22Rv1 (cell line): ENCODE measurements at regions not wholly inside any gene's neighbourhood (a gene's known extent, or its start where the extent isn't known, plus 50 kb on each side); places are given as distances from the start of the nearest gene placed in this dataset.
"Not testable (repeated sequence)": the region's sequence is repeated elsewhere in the genome, so short reads cannot be mapped to it uniquely, and the experiment has no call there.

Experiments used
- H3K27ac ChIP-seq: fragments of 450-650 bp; 2 replicates; pipeline ENCODE4 v1.5.1; 2017
- ZFX ChIP-seq: fragments of 450-650 bp; IDR thresholded peaks from 2 replicates; pipeline ENCODE4 v1.6.1; 2017; ENCODE audit warnings: antibody characterized with exemption, borderline replicate concordance
- TF ChIP-seq, protein P1 (sequence below): fragments of 450-650 bp; IDR thresholded peaks from 2 replicates; pipeline ENCODE4 v1.5.1; 2017; ENCODE audit warnings: mild to moderate bottlenecking

DNA sequence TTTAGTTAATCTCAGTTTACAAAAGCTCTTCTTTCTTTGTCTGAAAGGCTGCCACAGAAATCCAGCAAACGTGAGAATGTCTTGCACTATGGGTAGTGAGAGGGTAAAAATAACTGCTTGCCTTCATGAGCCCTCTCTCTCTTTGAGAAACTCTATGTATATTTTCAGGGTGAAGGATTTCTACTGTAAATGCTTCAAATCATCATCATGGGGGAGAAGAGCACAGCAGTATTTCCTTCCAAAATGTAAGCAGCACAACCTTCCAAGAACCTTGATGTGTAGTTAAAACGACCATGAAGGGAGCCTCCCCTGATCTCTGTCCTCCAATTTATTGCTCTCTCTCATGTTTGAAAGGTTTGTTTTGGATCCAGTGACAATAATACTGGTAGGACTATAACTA is 141.3 kb upstream of the CENPW start:
- no peak overlapping the region for H3K27ac ChIP-seq
- TF ChIP-seq ZFX: no peak
- TF ChIP-seq, protein P1, sequence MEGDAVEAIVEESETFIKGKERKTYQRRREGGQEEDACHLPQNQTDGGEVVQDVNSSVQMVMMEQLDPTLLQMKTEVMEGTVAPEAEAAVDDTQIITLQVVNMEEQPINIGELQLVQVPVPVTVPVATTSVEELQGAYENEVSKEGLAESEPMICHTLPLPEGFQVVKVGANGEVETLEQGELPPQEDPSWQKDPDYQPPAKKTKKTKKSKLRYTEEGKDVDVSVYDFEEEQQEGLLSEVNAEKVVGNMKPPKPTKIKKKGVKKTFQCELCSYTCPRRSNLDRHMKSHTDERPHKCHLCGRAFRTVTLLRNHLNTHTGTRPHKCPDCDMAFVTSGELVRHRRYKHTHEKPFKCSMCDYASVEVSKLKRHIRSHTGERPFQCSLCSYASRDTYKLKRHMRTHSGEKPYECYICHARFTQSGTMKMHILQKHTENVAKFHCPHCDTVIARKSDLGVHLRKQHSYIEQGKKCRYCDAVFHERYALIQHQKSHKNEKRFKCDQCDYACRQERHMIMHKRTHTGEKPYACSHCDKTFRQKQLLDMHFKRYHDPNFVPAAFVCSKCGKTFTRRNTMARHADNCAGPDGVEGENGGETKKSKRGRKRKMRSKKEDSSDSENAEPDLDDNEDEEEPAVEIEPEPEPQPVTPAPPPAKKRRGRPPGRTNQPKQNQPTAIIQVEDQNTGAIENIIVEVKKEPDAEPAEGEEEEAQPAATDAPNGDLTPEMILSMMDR: no peak

DNA sequence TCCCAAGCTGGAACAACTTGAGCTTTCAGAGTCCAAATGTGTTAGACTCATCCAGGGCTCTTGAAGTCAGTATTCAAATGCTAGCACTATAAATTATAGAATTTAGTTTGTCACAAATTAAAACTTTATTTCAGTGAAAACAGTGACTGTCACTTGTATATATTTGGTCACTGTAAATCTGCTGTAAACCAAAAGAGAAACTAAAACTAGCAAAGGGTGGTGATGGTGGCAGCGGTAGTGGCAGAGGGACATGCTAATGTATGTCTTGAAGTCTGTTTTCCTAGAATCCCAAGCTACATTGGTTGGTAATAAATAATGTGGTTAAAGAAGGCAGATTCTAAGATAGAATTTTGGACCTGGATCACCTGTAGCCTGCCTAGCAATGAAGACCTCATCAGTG is 140.4 kb upstream of the CENPW start:
- H3K27ac ChIP-seq: no peak overlapping the region
- TF ChIP-seq ZFX: no peak

DNA sequence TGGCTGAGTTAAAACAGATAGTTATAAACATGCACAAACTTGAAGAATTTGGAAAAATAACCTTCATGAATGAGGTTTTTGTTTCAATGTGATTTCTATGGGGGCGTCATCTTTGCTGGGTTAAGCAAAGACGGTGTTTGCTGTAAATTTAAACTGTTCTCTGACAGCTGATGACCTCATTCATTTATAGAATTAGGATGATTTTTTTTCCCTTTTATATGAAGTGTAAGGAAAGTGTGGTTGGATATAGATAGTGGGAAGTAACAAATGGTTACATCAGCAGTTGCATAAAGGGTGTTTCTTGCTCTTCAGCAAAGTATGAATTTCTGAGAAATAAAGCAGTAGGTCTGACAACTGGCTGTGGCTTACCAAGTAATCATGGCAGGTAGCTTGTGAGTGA is 137.2 kb upstream of the CENPW start:
- no peak overlapping the region for H3K27ac ChIP-seq
- TF ChIP-seq ZFX: no peak
- TF ChIP-seq, protein P1: no peak

DNA sequence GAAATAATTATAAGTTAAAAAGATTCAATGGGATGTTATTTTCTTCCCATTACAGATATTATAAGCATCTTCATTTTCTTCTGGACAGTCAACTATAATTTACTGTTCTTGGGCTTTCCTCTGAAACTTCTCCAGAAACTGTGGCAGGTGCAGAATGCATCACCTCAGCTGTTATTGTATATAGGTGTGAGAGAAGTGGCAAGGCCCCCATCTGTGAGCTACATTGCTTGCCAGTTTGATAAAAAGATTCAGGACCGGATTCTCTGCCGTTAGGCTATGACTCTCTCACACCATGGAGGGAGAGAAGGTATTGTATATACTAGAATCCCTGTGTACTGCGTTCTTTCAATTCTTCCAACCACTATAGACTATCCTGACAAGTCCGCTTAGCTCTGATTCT is 135.8 kb upstream of the CENPW start:
- no peak for TF ChIP-seq ZFX
- TF ChIP-seq, protein P1: no peak
- H3K27ac ChIP-seq: no peak overlapping the region

DNA sequence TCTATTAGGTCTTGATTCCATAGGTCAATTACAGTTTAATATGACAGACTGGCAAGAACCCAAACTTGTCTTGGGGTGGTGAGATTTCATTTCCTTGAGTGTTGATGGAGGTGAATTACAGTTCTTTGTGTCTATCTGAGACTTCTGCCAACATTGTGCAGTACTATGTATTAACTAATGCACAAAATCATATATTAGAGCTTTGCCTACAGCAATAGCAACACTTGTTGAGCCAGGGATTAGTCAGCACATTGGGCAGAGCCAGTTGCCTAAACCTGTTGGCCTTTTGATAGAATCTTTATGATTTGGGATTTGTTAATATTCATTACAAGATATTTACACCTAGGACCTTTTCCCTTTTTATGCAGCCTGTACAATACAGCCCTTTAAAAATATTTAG is 135.3 kb upstream of the CENPW start:
- no peak overlapping the region for H3K27ac ChIP-seq
- TF ChIP-seq, protein P1: no peak
- TF ChIP-seq ZFX: no peak

DNA sequence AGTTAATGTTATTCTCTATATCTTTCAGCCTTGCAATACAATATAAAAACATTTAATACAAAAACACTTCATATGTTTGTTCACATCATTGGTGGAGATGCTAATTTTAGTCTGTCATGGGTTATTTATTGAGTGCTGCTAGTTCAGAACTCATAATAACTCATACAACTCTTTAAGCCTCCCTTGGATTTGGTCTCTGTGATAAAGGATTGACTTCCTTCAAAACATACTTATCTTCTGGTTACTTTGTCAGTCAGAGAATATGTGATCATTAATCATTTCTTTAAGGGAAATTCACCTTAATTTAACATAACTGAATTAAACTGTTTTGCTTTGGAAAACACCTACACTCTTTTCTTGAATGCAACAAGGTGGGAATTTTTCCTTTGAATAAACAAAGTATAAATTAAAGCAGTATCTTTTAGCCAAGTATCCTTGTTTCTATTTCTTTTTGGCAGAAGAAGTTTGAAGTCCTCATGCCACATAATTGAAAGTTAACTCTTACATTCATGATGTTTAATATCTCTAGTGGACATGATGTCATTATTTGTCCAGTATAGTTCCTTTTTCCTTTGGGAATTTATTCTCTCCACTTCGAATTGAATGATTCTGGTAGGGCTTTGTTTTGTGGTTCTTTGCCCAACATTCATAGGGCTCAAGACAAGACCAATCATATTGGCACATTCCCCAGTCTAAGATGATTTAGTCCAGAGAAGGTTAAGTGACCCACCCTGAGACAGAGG is 133.2 kb upstream of the CENPW start:
- no peak overlapping the region for H3K27ac ChIP-seq
- no peak for TF ChIP-seq ZFX

DNA sequence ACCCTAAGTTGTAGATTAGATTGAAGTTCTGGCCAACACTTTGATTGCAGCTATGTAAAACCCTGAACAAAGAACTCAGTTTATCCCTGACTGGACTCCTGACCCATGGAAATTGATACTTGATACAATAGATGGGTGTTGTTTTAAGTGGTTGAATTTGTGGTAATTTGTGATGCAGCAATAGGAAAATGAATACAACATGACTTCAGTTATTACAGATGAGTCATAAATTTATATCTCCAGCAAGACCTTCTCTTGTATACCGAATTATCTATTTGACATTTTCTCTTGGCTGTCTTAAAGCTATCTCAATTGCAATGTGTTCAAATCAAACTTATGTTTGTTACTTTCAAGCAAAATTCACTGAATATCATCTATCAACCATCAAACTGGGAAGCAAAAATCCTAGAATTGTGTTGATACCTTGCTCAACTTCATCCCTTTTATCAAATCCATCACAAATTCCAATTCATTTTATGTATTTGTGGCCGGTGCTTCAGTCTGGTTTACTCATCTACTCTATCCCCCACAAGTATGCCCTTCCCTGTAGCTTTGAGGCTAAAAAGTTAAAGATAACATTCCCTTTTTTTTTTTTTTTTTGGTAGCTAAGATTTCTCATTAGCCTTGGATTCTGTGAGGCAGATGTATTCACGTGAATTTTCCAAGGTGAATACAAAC is 129.4 kb upstream of the CENPW start:
- no peak for TF ChIP-seq ZFX
- TF ChIP-seq, protein P1: no peak

DNA sequence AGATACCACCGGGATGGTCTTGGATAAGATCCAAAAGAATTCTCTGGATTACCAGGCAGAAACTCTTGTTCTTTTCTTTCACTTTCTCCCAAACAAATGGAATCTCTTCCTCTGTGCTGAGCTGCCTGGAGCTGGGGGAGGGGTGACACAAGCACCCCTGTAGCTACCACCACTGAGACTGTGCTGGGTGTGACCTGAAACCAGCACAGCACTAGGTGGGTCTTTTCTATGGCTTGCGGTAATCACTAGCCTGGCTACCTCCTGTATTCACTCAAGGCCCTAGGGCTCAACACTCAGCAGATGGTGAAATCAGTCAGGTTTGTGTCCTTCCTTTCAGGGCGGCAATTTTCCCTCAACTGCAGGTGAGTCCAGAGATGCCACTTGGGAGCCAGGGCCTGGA is 122.4 kb upstream of the CENPW start:
- H3K27ac ChIP-seq: no peak overlapping the region
- TF ChIP-seq, protein P1: no peak
- no peak for TF ChIP-seq ZFX

More for the DNA sequence above, 129.4 kb upstream of the CENPW start:
- H3K27ac ChIP-seq: no peak overlapping the region

DNA sequence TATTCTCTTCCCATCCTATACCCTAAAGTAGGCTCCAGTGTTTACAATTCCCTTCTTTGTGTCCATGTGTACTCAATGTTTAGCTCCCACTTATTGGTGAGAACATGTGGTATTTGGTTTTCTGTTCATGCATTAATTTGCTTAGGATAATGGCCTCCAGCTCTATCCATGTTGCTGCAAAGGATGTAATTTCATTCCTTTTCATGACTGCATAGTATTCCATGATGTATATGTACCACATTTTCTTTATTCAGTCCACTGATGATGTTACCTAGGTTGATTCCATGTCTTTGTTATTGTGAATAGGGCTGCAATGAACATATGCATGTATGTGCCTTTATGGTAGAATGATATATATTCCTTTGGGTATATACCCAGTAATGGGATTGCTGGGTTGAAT is 119.0 kb upstream of the CENPW start:
- H3K27ac ChIP-seq: not testable (repeated sequence)
